ENCODE measurements at regions not wholly inside any gene's neighbourhood (a gene's known extent, or its start where the extent isn't known, plus 50 kb on each side); places are given as distances from the start of the nearest gene placed in this dataset.

DNA sequence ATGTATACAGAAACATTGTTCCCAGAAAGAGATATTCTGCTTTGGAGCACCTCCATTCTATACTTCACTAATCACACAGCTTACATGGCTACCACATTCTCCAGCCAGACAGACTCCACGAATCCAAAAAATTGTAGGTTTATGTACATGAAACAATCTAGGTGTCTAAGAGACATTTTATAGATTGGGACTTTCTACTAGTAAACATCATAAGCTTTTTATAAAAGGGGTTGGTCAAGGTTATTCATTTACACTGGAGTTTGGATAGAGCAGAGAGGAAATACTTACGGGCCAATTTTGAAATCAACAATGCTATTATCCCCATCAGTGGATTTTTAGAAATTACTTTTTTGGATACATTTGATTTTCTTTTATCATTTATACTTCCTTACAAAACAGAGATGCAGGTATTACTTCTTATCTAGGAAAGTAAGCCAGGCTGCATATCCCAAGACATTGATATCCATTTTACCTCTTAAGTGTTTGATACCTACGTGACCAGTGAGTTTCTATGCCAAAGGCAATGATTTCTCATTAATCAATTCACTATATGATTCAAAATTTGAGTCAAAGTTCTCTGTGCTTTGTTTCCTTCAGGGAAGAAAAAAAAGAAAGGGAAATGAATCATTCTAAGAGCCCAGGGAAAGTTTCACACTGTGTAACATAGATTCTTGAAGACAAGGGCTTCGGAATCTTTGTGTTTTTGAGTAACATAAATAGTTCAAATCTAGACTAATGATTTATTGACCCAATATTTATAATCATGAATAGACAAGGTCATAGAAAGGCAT, 140.5 kb downstream of the PTH2R start:
- Mint-ChIP-seq H3K4me1 (peaks cover 4% of the 10 kb centered on the region), H3K27ac (no peak overlapping the region), H3K27me3 (ENCODE audit: insufficient read depth, low read depth, poor library complexity) (no peaks in the 10 kb centered on the region), H3K9me3 (peaks cover 3% of the 10 kb centered on the region; the same call in 2 of the 3 replicates), H3K36me3 (ENCODE audit: low read depth) (no peaks in the 10 kb centered on the region), H3K4me3 (no peak overlapping the region)
- no peaks in the 10 kb centered on the region for H3K79me2 ChIP-seq (replicated peaks; ENCODE audit: insufficient read depth)
- no peak overlapping the region for H3K4me2 ChIP-seq
- no peak overlapping the region for H2AFZ ChIP-seq
- 0 out of 2 replicates have a peak, but pooled peaks cover 3% of the 10 kb centered on the region for H3K36me3 ChIP-seq (ENCODE audit: insufficient read depth)
- TF ChIP-seq, protein P1, sequence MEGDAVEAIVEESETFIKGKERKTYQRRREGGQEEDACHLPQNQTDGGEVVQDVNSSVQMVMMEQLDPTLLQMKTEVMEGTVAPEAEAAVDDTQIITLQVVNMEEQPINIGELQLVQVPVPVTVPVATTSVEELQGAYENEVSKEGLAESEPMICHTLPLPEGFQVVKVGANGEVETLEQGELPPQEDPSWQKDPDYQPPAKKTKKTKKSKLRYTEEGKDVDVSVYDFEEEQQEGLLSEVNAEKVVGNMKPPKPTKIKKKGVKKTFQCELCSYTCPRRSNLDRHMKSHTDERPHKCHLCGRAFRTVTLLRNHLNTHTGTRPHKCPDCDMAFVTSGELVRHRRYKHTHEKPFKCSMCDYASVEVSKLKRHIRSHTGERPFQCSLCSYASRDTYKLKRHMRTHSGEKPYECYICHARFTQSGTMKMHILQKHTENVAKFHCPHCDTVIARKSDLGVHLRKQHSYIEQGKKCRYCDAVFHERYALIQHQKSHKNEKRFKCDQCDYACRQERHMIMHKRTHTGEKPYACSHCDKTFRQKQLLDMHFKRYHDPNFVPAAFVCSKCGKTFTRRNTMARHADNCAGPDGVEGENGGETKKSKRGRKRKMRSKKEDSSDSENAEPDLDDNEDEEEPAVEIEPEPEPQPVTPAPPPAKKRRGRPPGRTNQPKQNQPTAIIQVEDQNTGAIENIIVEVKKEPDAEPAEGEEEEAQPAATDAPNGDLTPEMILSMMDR (conservative IDR thresholded peaks at IDR 0.05; ENCODE audit: low read depth in 2 of 2): no peak
- TF ChIP-seq, protein P2, sequence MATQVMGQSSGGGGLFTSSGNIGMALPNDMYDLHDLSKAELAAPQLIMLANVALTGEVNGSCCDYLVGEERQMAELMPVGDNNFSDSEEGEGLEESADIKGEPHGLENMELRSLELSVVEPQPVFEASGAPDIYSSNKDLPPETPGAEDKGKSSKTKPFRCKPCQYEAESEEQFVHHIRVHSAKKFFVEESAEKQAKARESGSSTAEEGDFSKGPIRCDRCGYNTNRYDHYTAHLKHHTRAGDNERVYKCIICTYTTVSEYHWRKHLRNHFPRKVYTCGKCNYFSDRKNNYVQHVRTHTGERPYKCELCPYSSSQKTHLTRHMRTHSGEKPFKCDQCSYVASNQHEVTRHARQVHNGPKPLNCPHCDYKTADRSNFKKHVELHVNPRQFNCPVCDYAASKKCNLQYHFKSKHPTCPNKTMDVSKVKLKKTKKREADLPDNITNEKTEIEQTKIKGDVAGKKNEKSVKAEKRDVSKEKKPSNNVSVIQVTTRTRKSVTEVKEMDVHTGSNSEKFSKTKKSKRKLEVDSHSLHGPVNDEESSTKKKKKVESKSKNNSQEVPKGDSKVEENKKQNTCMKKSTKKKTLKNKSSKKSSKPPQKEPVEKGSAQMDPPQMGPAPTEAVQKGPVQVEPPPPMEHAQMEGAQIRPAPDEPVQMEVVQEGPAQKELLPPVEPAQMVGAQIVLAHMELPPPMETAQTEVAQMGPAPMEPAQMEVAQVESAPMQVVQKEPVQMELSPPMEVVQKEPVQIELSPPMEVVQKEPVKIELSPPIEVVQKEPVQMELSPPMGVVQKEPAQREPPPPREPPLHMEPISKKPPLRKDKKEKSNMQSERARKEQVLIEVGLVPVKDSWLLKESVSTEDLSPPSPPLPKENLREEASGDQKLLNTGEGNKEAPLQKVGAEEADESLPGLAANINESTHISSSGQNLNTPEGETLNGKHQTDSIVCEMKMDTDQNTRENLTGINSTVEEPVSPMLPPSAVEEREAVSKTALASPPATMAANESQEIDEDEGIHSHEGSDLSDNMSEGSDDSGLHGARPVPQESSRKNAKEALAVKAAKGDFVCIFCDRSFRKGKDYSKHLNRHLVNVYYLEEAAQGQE (IDR thresholded peaks at IDR 0.05; ENCODE audit: unreplicated experiment): no peak
- no peak for TF ChIP-seq NANOG (IDR thresholded peaks at IDR 0.05; ENCODE audit: borderline replicate concordance)
- TF ChIP-seq STAT1 (IDR thresholded peaks at IDR 0.05; ENCODE audit: unreplicated experiment): no peak
- no peak for TF ChIP-seq CREB1 (CRISPR knock-in tag; IDR thresholded peaks at IDR 0.05; ENCODE audit: low read depth)
- TF ChIP-seq JUNB (IDR thresholded peaks at IDR 0.05; ENCODE audit: unreplicated experiment): no peak
- TF ChIP-seq, protein P3, sequence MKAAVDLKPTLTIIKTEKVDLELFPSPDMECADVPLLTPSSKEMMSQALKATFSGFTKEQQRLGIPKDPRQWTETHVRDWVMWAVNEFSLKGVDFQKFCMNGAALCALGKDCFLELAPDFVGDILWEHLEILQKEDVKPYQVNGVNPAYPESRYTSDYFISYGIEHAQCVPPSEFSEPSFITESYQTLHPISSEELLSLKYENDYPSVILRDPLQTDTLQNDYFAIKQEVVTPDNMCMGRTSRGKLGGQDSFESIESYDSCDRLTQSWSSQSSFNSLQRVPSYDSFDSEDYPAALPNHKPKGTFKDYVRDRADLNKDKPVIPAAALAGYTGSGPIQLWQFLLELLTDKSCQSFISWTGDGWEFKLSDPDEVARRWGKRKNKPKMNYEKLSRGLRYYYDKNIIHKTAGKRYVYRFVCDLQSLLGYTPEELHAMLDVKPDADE (IDR thresholded peaks at IDR 0.05): no peak
- TF ChIP-seq ZNF331 (CRISPR knock-in tag; IDR thresholded peaks at IDR 0.05; ENCODE audit: low read depth): no peak
- TF ChIP-seq POLR2AphosphoS5 (IDR thresholded peaks at IDR 0.05; ENCODE audit: low read depth): no peak
- TF ChIP-seq EZH2phosphoT487 (IDR thresholded peaks at IDR 0.05; ENCODE audit: unreplicated experiment): no peak
- TF ChIP-seq ZNF114 (CRISPR knock-in tag; IDR thresholded peaks at IDR 0.05): no peak
- TF ChIP-seq, protein P4, sequence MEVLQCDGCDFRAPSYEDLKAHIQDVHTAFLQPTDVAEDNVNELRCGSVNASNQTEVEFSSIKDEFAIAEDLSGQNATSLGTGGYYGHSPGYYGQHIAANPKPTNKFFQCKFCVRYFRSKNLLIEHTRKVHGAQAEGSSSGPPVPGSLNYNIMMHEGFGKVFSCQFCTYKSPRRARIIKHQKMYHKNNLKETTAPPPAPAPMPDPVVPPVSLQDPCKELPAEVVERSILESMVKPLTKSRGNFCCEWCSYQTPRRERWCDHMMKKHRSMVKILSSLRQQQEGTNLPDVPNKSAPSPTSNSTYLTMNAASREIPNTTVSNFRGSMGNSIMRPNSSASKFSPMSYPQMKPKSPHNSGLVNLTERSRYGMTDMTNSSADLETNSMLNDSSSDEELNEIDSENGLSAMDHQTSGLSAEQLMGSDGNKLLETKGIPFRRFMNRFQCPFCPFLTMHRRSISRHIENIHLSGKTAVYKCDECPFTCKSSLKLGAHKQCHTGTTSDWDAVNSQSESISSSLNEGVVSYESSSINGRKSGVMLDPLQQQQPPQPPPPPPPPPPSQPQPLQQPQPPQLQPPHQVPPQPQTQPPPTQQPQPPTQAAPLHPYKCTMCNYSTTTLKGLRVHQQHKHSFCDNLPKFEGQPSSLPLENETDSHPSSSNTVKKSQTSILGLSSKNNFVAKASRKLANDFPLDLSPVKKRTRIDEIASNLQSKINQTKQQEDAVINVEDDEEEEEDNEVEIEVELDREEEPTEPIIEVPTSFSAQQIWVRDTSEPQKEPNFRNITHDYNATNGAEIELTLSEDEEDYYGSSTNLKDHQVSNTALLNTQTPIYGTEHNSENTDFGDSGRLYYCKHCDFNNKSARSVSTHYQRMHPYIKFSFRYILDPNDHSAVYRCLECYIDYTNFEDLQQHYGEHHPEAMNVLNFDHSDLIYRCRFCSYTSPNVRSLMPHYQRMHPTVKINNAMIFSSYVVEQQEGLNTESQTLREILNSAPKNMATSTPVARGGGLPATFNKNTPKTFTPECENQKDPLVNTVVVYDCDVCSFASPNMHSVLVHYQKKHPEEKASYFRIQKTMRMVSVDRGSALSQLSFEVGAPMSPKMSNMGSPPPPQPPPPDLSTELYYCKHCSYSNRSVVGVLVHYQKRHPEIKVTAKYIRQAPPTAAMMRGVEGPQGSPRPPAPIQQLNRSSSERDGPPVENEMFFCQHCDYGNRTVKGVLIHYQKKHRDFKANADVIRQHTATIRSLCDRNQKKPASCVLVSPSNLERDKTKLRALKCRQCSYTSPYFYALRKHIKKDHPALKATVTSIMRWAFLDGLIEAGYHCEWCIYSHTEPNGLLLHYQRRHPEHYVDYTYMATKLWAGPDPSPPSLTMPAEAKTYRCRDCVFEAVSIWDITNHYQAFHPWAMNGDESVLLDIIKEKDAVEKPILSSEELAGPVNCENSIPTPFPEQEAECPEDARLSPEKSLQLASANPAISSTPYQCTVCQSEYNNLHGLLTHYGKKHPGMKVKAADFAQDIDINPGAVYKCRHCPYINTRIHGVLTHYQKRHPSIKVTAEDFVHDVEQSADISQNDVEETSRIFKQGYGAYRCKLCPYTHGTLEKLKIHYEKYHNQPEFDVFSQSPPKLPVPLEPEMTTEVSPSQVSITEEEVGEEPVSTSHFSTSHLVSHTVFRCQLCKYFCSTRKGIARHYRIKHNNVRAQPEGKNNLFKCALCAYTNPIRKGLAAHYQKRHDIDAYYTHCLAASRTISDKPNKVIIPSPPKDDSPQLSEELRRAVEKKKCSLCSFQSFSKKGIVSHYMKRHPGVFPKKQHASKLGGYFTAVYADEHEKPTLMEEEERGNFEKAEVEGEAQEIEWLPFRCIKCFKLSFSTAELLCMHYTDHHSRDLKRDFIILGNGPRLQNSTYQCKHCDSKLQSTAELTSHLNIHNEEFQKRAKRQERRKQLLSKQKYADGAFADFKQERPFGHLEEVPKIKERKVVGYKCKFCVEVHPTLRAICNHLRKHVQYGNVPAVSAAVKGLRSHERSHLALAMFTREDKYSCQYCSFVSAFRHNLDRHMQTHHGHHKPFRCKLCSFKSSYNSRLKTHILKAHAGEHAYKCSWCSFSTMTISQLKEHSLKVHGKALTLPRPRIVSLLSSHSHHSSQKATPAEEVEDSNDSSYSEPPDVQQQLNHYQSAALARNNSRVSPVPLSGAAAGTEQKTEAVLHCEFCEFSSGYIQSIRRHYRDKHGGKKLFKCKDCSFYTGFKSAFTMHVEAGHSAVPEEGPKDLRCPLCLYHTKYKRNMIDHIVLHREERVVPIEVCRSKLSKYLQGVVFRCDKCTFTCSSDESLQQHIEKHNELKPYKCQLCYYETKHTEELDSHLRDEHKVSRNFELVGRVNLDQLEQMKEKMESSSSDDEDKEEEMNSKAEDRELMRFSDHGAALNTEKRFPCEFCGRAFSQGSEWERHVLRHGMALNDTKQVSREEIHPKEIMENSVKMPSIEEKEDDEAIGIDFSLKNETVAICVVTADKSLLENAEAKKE (CRISPR knock-in tag; IDR thresholded peaks at IDR 0.05): no peak
- no peak for TF ChIP-seq EZH2 (IDR thresholded peaks at IDR 0.05; ENCODE audit: low read depth, unreplicated experiment)
- no peaks in the 10 kb centered on the region for H3K4me1 ChIP-seq (ENCODE audit: insufficient read depth)
- H3F3A ChIP-seq (replicated peaks; ENCODE audit: low read depth): no peaks in the 10 kb centered on the region
- peaks cover 5% of the 10 kb centered on the region; the same call in 1 of the 2 replicates for H3K9me2 ChIP-seq (ENCODE audit: insufficient read depth)
- no peak overlapping the region for H3K27ac ChIP-seq (ENCODE audit: low read depth)
- no peaks in the 10 kb centered on the region for H3K27me3 ChIP-seq (ENCODE audit: insufficient read depth)
- no peak for DNase-seq (ENCODE audit: low spot score)
- no peak overlapping the region for H3K4me3 ChIP-seq
- H4K20me1 ChIP-seq (replicated peaks; ENCODE audit: insufficient read depth): no peaks in the 10 kb centered on the region
- ATAC-seq: no peak
